Chondrocyte (in vitro differentiated cells): ENCODE measurements at regions not wholly inside any gene's neighbourhood (a gene's known extent, or its start where the extent isn't known, plus 50 kb on each side); places are given as distances from the start of the nearest gene placed in this dataset.

Source experiments
- DNase-seq: peaks from one replicate; pipeline ENCODE4 v3.0.0; 2021; ENCODE audit warnings: mixed read lengths, low spot score
- H3K27ac Mint-ChIP-seq: one replicate; pipeline ENCODE4 v1.8.0; 2021; ENCODE audit warnings: mild to moderate bottlenecking, moderate library complexity, mixed read lengths; ENCODE audit not compliant: unreplicated experiment
- H3K27me3 Mint-ChIP-seq: 2 replicates; pipeline ENCODE4 v1.8.0; 2021; ENCODE audit warnings: low read depth, mixed read lengths
- H3K36me3 Mint-ChIP-seq: 2 replicates; pipeline ENCODE4 v1.8.0; 2021; ENCODE audit warnings: low read depth, mixed read lengths
- H3K4me1 Mint-ChIP-seq: 2 replicates; pipeline ENCODE4 v1.8.0; 2021; ENCODE audit warnings: low read depth, mild to moderate bottlenecking, mixed read lengths
- H3K4me3 Mint-ChIP-seq: one replicate; pipeline ENCODE4 v1.8.0; 2021; ENCODE audit warnings: mild to moderate bottlenecking, moderate library complexity, mixed read lengths; ENCODE audit not compliant: unreplicated experiment
- H3K9me3 Mint-ChIP-seq: 2 replicates; pipeline ENCODE4 v1.8.0; 2021; ENCODE audit warnings: low read depth, mixed read lengths
- CTCF ChIP-seq: fragments of 200-600 bp; sonication (generic); IDR thresholded peaks from 2 replicates; pipeline ENCODE4 v1.5.0; 2021; ENCODE audit warnings: antibody characterized with exemption, mild to moderate bottlenecking, moderate library complexity

GRCh38 chr10:129023082-129023481 lies 444.0 kb upstream of the MGMT start:
- Mint-ChIP-seq H3K36me3 (no peaks in the 10 kb centered on the region), H3K27ac (peak overlapping the region; percentile 65), H3K4me3 (no peak overlapping the region), H3K27me3 (peaks cover 17% of the 10 kb centered on the region), H3K9me3 (no peaks in the 10 kb centered on the region), H3K4me1 (peaks cover 35% of the 10 kb centered on the region)
- no peak for TF ChIP-seq CTCF
- DNase-seq = no peak

GRCh38 chr10:129024046-129024445 lies 443.0 kb upstream of the MGMT start:
- no peak for DNase-seq
- no peaks in the 10 kb centered on the region for H3K9me3 Mint-ChIP-seq
- H3K36me3 Mint-ChIP-seq = no peaks in the 10 kb centered on the region
- H3K27me3 Mint-ChIP-seq = peaks cover 24% of the 10 kb centered on the region
- no peak for TF ChIP-seq CTCF
- H3K27ac Mint-ChIP-seq = peak overlapping the region; percentile 5
- H3K4me1 Mint-ChIP-seq = peaks cover 35% of the 10 kb centered on the region
- no peak overlapping the region for H3K4me3 Mint-ChIP-seq

- no peak for DNase-seq
- H3K27ac Mint-ChIP-seq = no peak overlapping the region
- no peaks in the 10 kb centered on the region for H3K9me3 Mint-ChIP-seq
Measured at GRCh38 chr10:129025787-129026186, 441.3 kb upstream of the MGMT start.

GRCh38 chr10:129027906-129028305 lies 439.1 kb upstream of the MGMT start:
- Mint-ChIP-seq H3K27ac (no peak overlapping the region), H3K9me3 (no peaks in the 10 kb centered on the region), H3K36me3 (no peaks in the 10 kb centered on the region), H3K4me3 (no peak overlapping the region), H3K4me1 (peaks cover 11% of the 10 kb centered on the region), H3K27me3 (peaks cover 54% of the 10 kb centered on the region)
- DNase-seq = no peak
- no peak for TF ChIP-seq CTCF

More at GRCh38 chr10:129025787-129026186, 441.3 kb upstream of the MGMT start:
- no peak for TF ChIP-seq CTCF
- Mint-ChIP-seq H3K36me3 (no peaks in the 10 kb centered on the region), H3K27me3 (peaks cover 39% of the 10 kb centered on the region), H3K4me3 (no peak overlapping the region), H3K4me1 (peaks cover 30% of the 10 kb centered on the region)

DNA sequence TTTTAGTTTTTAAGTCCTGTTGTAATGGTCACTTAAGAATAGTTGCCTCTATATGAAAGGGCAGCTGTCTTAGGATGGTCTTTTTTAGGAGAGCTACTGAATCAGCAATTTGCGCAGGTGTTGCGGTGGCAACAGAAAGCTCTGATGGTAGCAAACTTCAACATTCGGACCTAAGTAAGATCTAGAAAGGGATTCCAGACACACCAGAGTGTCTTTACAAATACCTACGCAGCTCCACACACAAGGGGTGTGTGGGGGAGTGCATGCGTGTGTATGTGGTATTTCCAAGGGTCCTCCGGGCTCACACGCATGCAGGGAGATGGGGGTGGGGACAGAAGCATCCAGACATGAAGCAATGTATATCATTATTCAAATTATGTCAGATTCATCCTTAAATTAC lies 438.6 kb upstream of the MGMT start:
- peaks cover 56% of the 10 kb centered on the region for H3K27me3 Mint-ChIP-seq
- H3K9me3 Mint-ChIP-seq = no peaks in the 10 kb centered on the region
- H3K27ac Mint-ChIP-seq = no peak overlapping the region
- no peak for DNase-seq
- H3K36me3 Mint-ChIP-seq = no peaks in the 10 kb centered on the region
- TF ChIP-seq CTCF = no peak
- no peak overlapping the region for H3K4me3 Mint-ChIP-seq
- H3K4me1 Mint-ChIP-seq = peaks cover 5% of the 10 kb centered on the region
